Caki2 (cell line): ENCODE measurements at regions not wholly inside any gene's neighbourhood (a gene's known extent, or its start where the extent isn't known, plus 50 kb on each side); places are given as distances from the start of the nearest gene placed in this dataset.

Experiments
- DNase-seq: peaks from one replicate; pipeline ENCODE4 v3.0.0-alpha.2; 2015; ENCODE audit warnings: low read depth
- in situ Hi-C: cut with HindIII; loops from 2 replicates; pipeline ENCODE4 v1.10.0; 2016; ENCODE audit warnings: low sequenced_read_pairs, low pct_unique_long_range_greater_than_20kb, mixed read lengths

DNA sequence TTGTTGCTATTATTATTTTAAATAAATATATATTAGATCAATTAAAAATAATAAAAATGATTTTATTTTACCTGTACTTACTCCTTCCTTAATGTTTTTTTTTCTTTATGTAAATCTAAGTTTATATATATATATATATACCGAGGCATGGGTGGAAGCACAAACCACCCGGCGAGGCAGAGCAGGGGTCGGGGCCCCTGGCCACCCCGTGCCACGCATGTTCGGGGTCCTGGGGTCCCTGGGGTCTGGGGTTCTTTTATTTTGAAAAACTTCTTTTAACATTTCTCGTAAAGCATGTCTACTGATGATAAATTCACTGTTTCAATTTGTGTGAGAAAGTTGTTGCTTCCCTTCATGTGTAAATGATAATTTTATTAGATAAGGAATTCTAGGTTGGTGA is 976.1 kb downstream of the REEP3 start:
- no peak for DNase-seq
- in situ Hi-C loops: no loop called here

GRCh38 chr10:64501807-64502206 is 980.6 kb downstream of the REEP3 start:
- DNase-seq: no peak
- in situ Hi-C loops: no loop called here

- DNase-seq: no peak
- in situ Hi-C loops: no loop called here
Measured at GRCh38 chr10:64502936-64503335, 981.7 kb downstream of the REEP3 start.

DNA sequence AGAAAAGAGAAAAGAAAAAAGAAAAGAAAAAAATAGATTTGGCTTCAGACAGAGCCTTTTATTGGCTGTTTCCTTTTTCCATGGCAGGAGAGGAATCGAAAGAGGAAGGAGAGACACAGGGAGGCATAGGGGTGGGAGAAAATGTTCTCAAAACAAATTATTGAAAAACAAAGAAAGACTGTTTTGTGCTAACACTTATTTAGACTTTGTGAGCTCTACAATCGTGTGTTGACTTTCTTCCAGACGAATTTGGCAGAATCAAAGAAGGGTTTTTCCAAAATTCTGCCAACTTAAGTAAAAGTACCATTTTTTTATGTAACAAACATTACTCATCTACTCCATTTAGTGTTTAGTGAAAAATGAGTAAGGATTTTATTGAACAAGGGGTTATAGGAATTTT is 982.2 kb downstream of the REEP3 start:
- in situ Hi-C loops: no loop called here
- no peak for DNase-seq

GRCh38 chr10:64505501-64505900 is 984.3 kb downstream of the REEP3 start:
- in situ Hi-C loops: no loop called here
- no peak for DNase-seq

DNA sequence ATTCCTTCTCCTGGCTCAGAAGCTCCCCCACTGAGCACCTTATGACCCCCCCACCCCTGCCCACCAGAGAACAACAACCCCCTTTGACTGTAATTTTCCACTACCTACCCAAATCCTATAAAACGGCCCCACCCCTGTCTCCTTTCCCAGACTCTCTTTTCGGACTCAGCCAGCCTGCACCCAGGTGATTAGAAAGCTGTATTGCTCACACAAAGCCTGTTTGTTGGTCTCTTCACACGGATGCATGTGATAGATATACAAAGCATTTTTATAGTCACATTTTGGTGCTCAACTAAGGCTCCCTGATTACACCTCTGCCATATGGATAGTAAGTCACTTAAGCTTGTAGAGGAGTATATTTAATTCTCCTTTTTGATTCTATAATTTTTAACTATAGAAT is 985.8 kb downstream of the REEP3 start:
- in situ Hi-C loops: no loop called here
- DNase-seq: no peak

GRCh38 chr10:64507651-64508028 is 986.4 kb downstream of the REEP3 start:
- DNase-seq: no peak
- in situ Hi-C loops: no loop called here

GRCh38 chr10:64508029-64508661 is 986.9 kb downstream of the REEP3 start:
- in situ Hi-C loops: no loop called here
- DNase-seq: no peak

DNA sequence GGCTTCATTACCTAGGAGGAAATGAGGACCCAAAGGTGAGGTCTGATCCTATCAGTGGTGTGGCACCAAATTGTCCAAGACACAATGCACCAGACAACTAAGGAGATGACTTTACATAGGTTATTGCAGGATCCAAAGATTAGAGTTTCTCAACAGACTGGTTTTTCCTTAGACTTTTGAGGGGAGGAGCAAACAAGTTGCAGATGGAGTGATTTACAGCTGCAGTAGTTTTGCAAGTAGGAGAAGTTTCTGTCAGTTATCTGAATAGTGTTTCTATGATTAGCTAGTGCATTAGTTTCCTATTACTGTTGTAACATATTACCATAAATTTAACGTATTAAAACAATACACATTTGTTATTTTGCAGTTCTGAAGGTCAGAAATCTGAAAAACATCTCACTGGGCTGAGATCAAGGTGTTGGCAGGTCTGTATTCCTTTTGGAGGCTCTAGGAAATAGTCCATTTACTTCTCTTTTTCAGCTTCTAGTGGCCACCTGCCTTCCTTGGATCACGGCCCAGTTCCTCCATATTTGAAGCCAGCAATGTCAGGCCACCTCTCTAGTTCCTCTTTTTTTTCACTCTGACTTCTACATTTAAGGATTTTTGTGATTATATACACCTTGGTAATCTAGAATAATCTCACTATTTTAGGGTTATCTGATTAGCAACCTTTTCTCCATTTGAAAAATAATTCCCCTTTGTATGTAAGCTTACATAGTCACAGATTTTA is 994.9 kb downstream of the REEP3 start:
- DNase-seq: no peak
- in situ Hi-C loops: no loop called here

- no peak for DNase-seq
- in situ Hi-C loops: no loop called here
Measured at GRCh38 chr10:64518456-64518855, 997.3 kb downstream of the REEP3 start.

- in situ Hi-C loops: no loop called here
- no peak for DNase-seq
Measured at GRCh38 chr10:64519427-64519826, 998.2 kb downstream of the REEP3 start.

DNA sequence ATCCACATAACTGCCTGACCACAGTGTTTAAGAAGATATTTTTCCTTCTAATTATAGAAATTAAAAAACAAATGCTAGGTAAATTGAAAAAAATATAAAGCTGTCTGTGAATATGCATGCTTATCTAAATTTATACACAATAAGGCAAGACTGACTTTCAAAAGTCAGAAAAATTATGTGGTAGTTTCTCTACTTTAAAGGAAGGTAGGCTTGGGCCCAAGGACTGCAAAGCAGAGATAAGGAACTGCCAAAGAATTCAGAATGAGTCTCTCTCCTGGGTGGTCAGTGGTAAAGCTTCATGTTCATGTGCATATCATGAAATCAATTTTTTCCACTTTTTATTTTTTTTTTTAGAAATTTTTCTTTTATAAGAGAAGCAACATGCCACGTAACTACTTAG is 998.6 kb downstream of the REEP3 start:
- in situ Hi-C loops: no loop called here
- no peak for DNase-seq

GRCh38 chr10:64523065-64523759 is 1002.0 kb downstream of the REEP3 start:
- no peak for DNase-seq
- in situ Hi-C loops: no loop called here

DNA sequence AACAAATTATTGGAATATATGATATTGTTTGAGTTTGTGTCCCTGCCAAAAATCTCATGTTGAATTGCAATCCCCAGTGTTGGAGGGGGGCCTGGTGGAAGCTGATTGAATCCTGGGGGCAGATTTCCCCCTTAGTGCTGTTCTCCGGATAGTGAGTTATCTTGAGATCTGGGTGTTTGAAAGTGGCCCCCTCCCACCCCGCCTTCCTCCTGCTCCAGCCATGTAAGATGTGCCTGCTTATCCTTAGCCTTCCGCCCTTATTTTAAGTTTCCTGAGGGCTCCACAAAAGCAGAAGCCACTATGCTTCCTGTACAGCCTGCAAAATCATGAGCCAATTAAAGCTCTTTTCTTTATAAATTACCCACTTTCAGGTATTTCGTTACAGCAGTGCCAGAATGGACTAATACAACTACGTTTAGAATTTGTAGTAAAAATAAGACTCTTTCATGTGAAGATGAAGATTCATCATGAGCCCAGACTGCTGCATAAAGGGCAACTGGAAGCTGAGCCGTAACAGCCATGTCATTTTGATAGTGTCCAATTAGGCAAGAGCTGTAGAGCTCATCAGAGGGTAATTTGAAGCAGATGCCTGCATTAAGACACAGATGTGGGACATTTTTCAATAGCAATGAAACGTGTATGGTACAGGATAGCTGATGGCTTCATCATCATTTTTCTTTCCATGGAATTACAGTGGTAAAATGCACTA is 1007.2 kb downstream of the REEP3 start:
- DNase-seq: no peak
- in situ Hi-C loops: no loop called here

- in situ Hi-C loops: no loop called here
- DNase-seq: no peak
Measured at GRCh38 chr10:64529003-64529350, 1007.8 kb downstream of the REEP3 start.

GRCh38 chr10:64534616-64535015 is 1013.4 kb downstream of the REEP3 start:
- DNase-seq: no peak
- in situ Hi-C loops: no loop called here

GRCh38 chr10:64535131-64535867 is 1014.1 kb downstream of the REEP3 start:
- in situ Hi-C loops: no loop called here

GRCh38 chr10:64537112-64537511 is 1015.9 kb downstream of the REEP3 start:
- DNase-seq: no peak
- in situ Hi-C loops: no loop called here

More at GRCh38 chr10:64535131-64535867, 1014.1 kb downstream of the REEP3 start:
- no peak for DNase-seq
